Mononuclear cell (primary cell): ENCODE measurements at regions not wholly inside any gene's neighbourhood (a gene's known extent, or its start where the extent isn't known, plus 50 kb on each side); places are given as distances from the start of the nearest gene placed in this dataset.
"Not testable (repeated sequence)": the region's sequence is repeated elsewhere in the genome, so short reads cannot be mapped to it uniquely, and the experiment has no call there.

Source experiments
- H3K27me3 ChIP-seq: 2 replicates; pipeline ENCODE4 v1.6.0; 2011; ENCODE audit warnings: low read length, control low read depth; ENCODE audit not compliant: insufficient read depth
- H3K4me1 ChIP-seq: 2 replicates; pipeline ENCODE4 v1.5.1; 2011; ENCODE audit warnings: mild to moderate bottlenecking, low read length, control low read depth; ENCODE audit not compliant: insufficient read depth
- H3K4me3 ChIP-seq: 2 replicates; pipeline ENCODE4 v1.5.1; 2011; ENCODE audit warnings: mild to moderate bottlenecking, low read length, moderate library complexity
- H3K9me3 ChIP-seq: 2 replicates; pipeline ENCODE4 v1.5.1; 2011; ENCODE audit warnings: low read depth, mild to moderate bottlenecking, control low read depth, low read length

- Histone ChIP-seq H3K9me3 (no peaks in the 10 kb centered on the region), H3K4me3 (no peak overlapping the region), H3K4me1 (no peaks in the 10 kb centered on the region), H3K27me3 (no peaks in the 10 kb centered on the region)
Measured at GRCh38 chr14:22370084-22370847, 218.8 kb downstream of the DAD1 start.

- Histone ChIP-seq H3K4me3 (no peak overlapping the region), H3K9me3 (no peaks in the 10 kb centered on the region), H3K27me3 (peaks cover 2% of the 10 kb centered on the region), H3K4me1 (no peaks in the 10 kb centered on the region)
Measured at GRCh38 chr14:22358726-22359125, 230.3 kb downstream of the DAD1 start.

- H3K4me3 ChIP-seq, H3K4me1 ChIP-seq, H3K27me3 ChIP-seq, H3K9me3 ChIP-seq: not testable (repeated sequence)
Measured at GRCh38 chr14:22349281-22349680, 239.7 kb downstream of the DAD1 start.

GRCh38 chr14:22344673-22345072, 244.4 kb downstream of the DAD1 start:
- Histone ChIP-seq H3K4me1 (no peaks in the 10 kb centered on the region), H3K4me3 (no peak overlapping the region), H3K27me3 (peaks cover 3% of the 10 kb centered on the region), H3K9me3 (no peaks in the 10 kb centered on the region)

- not testable (repeated sequence) for H3K4me1 ChIP-seq, H3K27me3 ChIP-seq, H3K9me3 ChIP-seq, H3K4me3 ChIP-seq
Measured at GRCh38 chr14:22344209-22344608, 244.8 kb downstream of the DAD1 start.

GRCh38 chr14:22341049-22341448, 248.0 kb downstream of the DAD1 start:
- Histone ChIP-seq H3K4me1 (no peaks in the 10 kb centered on the region), H3K4me3 (no peak overlapping the region), H3K9me3 (no peaks in the 10 kb centered on the region), H3K27me3 (no peaks in the 10 kb centered on the region)

GRCh38 chr14:22338917-22339715, 249.9 kb downstream of the DAD1 start:
- H3K27me3 ChIP-seq, result no peaks in the 10 kb centered on the region
- no peaks in the 10 kb centered on the region for H3K9me3 ChIP-seq
- H3K4me3 ChIP-seq, result no peak overlapping the region
- H3K4me1 ChIP-seq, result no peaks in the 10 kb centered on the region

- Histone ChIP-seq H3K4me1 (no peaks in the 10 kb centered on the region), H3K27me3 (no peaks in the 10 kb centered on the region), H3K9me3 (no peaks in the 10 kb centered on the region), H3K4me3 (no peak overlapping the region)
Measured at GRCh38 chr14:22338381-22338780, 250.6 kb downstream of the DAD1 start.

GRCh38 chr14:22337938-22338337, 251.1 kb downstream of the DAD1 start:
- H3K27me3 ChIP-seq, result no peaks in the 10 kb centered on the region
- H3K9me3 ChIP-seq, result no peaks in the 10 kb centered on the region
- no peak overlapping the region for H3K4me3 ChIP-seq
- no peaks in the 10 kb centered on the region for H3K4me1 ChIP-seq

- Histone ChIP-seq H3K4me1 (no peaks in the 10 kb centered on the region), H3K9me3 (no peaks in the 10 kb centered on the region), H3K4me3 (no peak overlapping the region), H3K27me3 (no peaks in the 10 kb centered on the region)
Measured at GRCh38 chr14:22337521-22337920, 251.5 kb downstream of the DAD1 start.

- Histone ChIP-seq H3K4me1 (no peaks in the 10 kb centered on the region), H3K27me3 (no peaks in the 10 kb centered on the region), H3K9me3 (no peaks in the 10 kb centered on the region), H3K4me3 (no peak overlapping the region)
Measured at GRCh38 chr14:22336031-22336430, 253.0 kb downstream of the DAD1 start.

GRCh38 chr14:22334627-22335026, 254.4 kb downstream of the DAD1 start:
- no peaks in the 10 kb centered on the region for H3K27me3 ChIP-seq
- H3K9me3 ChIP-seq, result peaks cover 9% of the 10 kb centered on the region
- H3K4me1 ChIP-seq, result no peaks in the 10 kb centered on the region
- no peak overlapping the region for H3K4me3 ChIP-seq

GRCh38 chr14:22334275-22334577, 254.8 kb downstream of the DAD1 start:
- Histone ChIP-seq H3K27me3 (no peaks in the 10 kb centered on the region), H3K4me1 (no peaks in the 10 kb centered on the region), H3K9me3 (peaks cover 13% of the 10 kb centered on the region), H3K4me3 (no peak overlapping the region)

- Histone ChIP-seq H3K4me3 (no peak overlapping the region), H3K27me3 (no peaks in the 10 kb centered on the region), H3K4me1 (no peaks in the 10 kb centered on the region), H3K9me3 (peaks cover 17% of the 10 kb centered on the region)
Measured at GRCh38 chr14:22333422-22334274, 255.4 kb downstream of the DAD1 start.

- H3K9me3 ChIP-seq, result peaks cover 17% of the 10 kb centered on the region
- no peaks in the 10 kb centered on the region for H3K4me1 ChIP-seq
- H3K27me3 ChIP-seq, result no peaks in the 10 kb centered on the region
- no peak overlapping the region for H3K4me3 ChIP-seq
Measured at GRCh38 chr14:22332686-22333421, 256.2 kb downstream of the DAD1 start.
